HepG2 (cell line): ENCODE measurements at regions not wholly inside any gene's neighbourhood (a gene's known extent, or its start where the extent isn't known, plus 50 kb on each side); places are given as distances from the start of the nearest gene placed in this dataset.

ENCODE experiments used
- ATAC-seq: fragments of 200-7000 bp; cut with Tn5 transposase; 3 replicates; pipeline ENCODE4 v1.9.1; 2020; ENCODE audit warnings: mild to moderate bottlenecking, moderate library complexity
- BruUV-seq: library from RNA; stranded (reverse); fragments of 400-500 nt; replicated peaks from 2 replicates; lab custom pipeline; 2021; lab: Mats Ljungman, UMichigan
- CTCF ChIA-PET: fragments of 300-600 bp; formaldehyde crosslinking; extraction: SDS; loops from one replicate; lab custom pipeline; 2021; ENCODE audit warnings: low total read pairs, inconsistent platforms, low intra/inter-chr PET ratio; lab: Yijun Ruan, JAX
- POLR2A ChIA-PET: fragments of 350-600 bp; sonication (Branson Sonifier 250); formaldehyde crosslinking; loops from one replicate; lab custom pipeline; 2020; ENCODE audit warnings: antibody characterized with exemption, inconsistent platforms; lab: Yijun Ruan, JAX
- DNase-seq: peaks from one replicate; pipeline ENCODE4 v3.0.0-alpha.2; 2015; ENCODE audit warnings: low spot score
- FAIRE-seq: peaks from 3 replicates; lab custom pipeline; 2011; peaks lifted over from hg19 to GRCh38; lab: Jason Lieb, UNC
- H2AFZ ChIP-seq: one replicate; pipeline ENCODE4 v1.6.1; 2011; ENCODE audit warnings: low read length, inconsistent platforms
- H3K27ac ChIP-seq: fragments of 300-600 bp; 3 replicates; pipeline ENCODE4 v1.8.0; 2011; ENCODE audit warnings: mixed run types, mild to moderate bottlenecking, mixed read lengths, low read length, inconsistent platforms; ENCODE audit not compliant: insufficient read depth; ENCODE audit errors: extremely low read length
- H3K27me3 ChIP-seq, 2 experiments: fragments of 200-600 bp in 1 of 2; 2 replicates in 1 of 2; 3 replicates in 1 of 2; pipeline versions ENCODE4 v1.6.0 to v1.8.0; 2011; ENCODE audit warnings: low read length in 2 of 2, mild to moderate bottlenecking in 2 of 2, moderate library complexity in 2 of 2, inconsistent platforms in 1 of 2; ENCODE audit not compliant: insufficient read depth in 2 of 2, control insufficient read depth in 1 of 2
- H3K36me3 ChIP-seq, 2 experiments: fragments of 200-600 bp in 1 of 2; replicated peaks in 1 of 2; 2 replicates in 1 of 2; 3 replicates in 1 of 2; pipeline versions ENCODE4 v1.5.1 to v1.8.0; 2011; ENCODE audit warnings: low read length in 2 of 2, inconsistent platforms in 1 of 2; ENCODE audit not compliant: insufficient read depth in 2 of 2, control insufficient read depth in 1 of 2
- H3K4me1 ChIP-seq: 2 replicates; pipeline ENCODE4 v1.5.1; 2012; ENCODE audit warnings: low read length, inconsistent platforms; ENCODE audit not compliant: insufficient read depth
- H3K4me2 ChIP-seq: 2 replicates; pipeline ENCODE4 v1.6.0; 2011; ENCODE audit warnings: low read depth, low read length, inconsistent platforms
- H3K4me3 ChIP-seq, 3 experiments: fragments of 200-600 bp in 1 of 3; sonication (generic), shearing (Covaris generic) in 1 of 3; replicated peaks in 1 of 3; 2 replicates each; pipeline ENCODE4 v1.5.1; 2011 to 2016; ENCODE audit warnings: low read length in 3 of 3, inconsistent platforms in 2 of 3, low read depth in 2 of 3, mild to moderate bottlenecking in 2 of 3, control low read depth in 1 of 3, mixed read lengths in 1 of 3; ENCODE audit not compliant: insufficient read depth in 1 of 3
- H3K79me2 ChIP-seq: one replicate; pipeline ENCODE4 v1.6.1; 2011; ENCODE audit warnings: low read length, inconsistent platforms; ENCODE audit not compliant: insufficient read depth
- H3K9ac ChIP-seq: 2 replicates; pipeline ENCODE4 v1.6.0; 2011; ENCODE audit warnings: mild to moderate bottlenecking, low read depth, low read length, inconsistent platforms; ENCODE audit not compliant: insufficient read depth
- H3K9me3 ChIP-seq: 2 replicates; pipeline ENCODE4 v1.5.1; 2012; ENCODE audit warnings: mild to moderate bottlenecking, low read length
- H4K20me1 ChIP-seq: 2 replicates; pipeline ENCODE4 v1.6.0; 2011; ENCODE audit warnings: inconsistent platforms, mild to moderate bottlenecking, low read length, moderate library complexity; ENCODE audit not compliant: insufficient read depth
- ARNT2 ChIP-seq: sonication (generic); formaldehyde crosslinking; IDR thresholded peaks from 2 replicates; pipeline ENCODE4 v1.8.0; 2022; ENCODE audit warnings: mild to moderate bottlenecking, low read depth, missing genetic modification reagents, moderate library complexity
- KLF16 ChIP-seq, 2 experiments: sonication (generic) in 1 of 2; formaldehyde crosslinking in 1 of 2; IDR thresholded peaks; 2 replicates each; pipeline versions ENCODE4 v1.6.1 to v1.8.0; 2016 to 2023; ENCODE audit warnings: missing genetic modification reagents in 2 of 2, missing compliant biosample characterization in 1 of 2
- MEIS1 ChIP-seq: sonication (generic); formaldehyde crosslinking; IDR thresholded peaks from 2 replicates; pipeline ENCODE4 v1.9.0; 2021; ENCODE audit warnings: mild to moderate bottlenecking, missing genetic modification reagents, moderate library complexity, borderline replicate concordance
- MTA1 ChIP-seq: sonication (generic); formaldehyde crosslinking; IDR thresholded peaks from 2 replicates; pipeline ENCODE4 v1.4.0; 2020; ENCODE audit warnings: missing genetic modification reagents, mild to moderate bottlenecking, borderline replicate concordance
- SAP130 ChIP-seq: IDR thresholded peaks from 2 replicates; pipeline ENCODE4 v1.6.1; 2016; ENCODE audit warnings: low read depth
- SMAD3 ChIP-seq: sonication (generic); formaldehyde crosslinking; IDR thresholded peaks from 2 replicates; pipeline ENCODE4 v1.4.0; 2020; ENCODE audit warnings: missing genetic modification reagents
- ZNF790 ChIP-seq: sonication (generic); formaldehyde crosslinking; IDR thresholded peaks from 2 replicates; pipeline ENCODE4 v1.8.0; 2022; ENCODE audit warnings: missing genetic modification reagents, mild to moderate bottlenecking, borderline replicate concordance
- ZSCAN30 ChIP-seq: sonication (generic); formaldehyde crosslinking; IDR thresholded peaks from 2 replicates; pipeline ENCODE4 v1.5.0; 2020; ENCODE audit warnings: mild to moderate bottlenecking, missing genetic modification reagents
- in situ Hi-C: cut with HindIII; loops from 2 replicates; pipeline ENCODE4 v1.10.0; 2017; ENCODE audit warnings: low pct_unique_long_range_greater_than_20kb; ENCODE audit not compliant: extremely low pct_ligation_motif_present
- intact Hi-C: fragments of 100-400 bp; cut with micrococcal nuclease; formaldehyde crosslinking; loops from one replicate; pipeline ENCODE4 v1.10.0; 2022; ENCODE audit not compliant: unreplicated experiment
- TF ChIP-seq, protein P1 (sequence below): sonication (generic); formaldehyde crosslinking; IDR thresholded peaks from 2 replicates; pipeline ENCODE4 v1.4.0; 2020; ENCODE audit warnings: missing genetic modification reagents
- TF ChIP-seq, protein P2 (sequence below): sonication (generic); formaldehyde crosslinking; IDR thresholded peaks from 2 replicates; pipeline ENCODE4 v1.5.0; 2020; ENCODE audit warnings: mild to moderate bottlenecking, missing genetic modification reagents, borderline replicate concordance
- TF ChIP-seq, protein P3 (sequence below): sonication (generic); formaldehyde crosslinking; IDR thresholded peaks from 2 replicates; pipeline ENCODE4 v1.4.0; 2020; ENCODE audit warnings: missing genetic modification reagents, mild to moderate bottlenecking, borderline replicate concordance
- TF ChIP-seq, protein P4 (sequence below): sonication (generic); formaldehyde crosslinking; IDR thresholded peaks from 2 replicates; pipeline ENCODE4 v1.5.1; 2020; ENCODE audit warnings: mild to moderate bottlenecking, moderate library complexity, missing genetic modification reagents

DNA sequence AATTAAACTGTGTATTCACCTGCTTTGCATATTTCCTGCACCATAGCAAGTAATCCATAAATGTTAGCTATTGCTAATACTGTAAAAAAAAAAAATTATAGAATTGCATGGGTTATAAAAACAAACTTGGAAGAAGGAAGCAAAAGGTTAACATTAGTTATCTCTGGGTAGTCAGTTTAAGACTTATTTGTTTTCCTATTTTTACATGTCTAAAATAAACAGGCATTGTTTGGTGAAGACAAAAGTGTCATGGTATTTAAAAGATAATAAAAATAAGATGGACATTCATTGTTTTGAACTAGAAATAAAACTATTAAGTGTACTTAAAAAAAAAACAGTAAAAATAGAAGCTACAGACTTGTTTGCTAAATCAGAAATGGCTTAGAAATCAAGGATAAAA lies 313.8 kb downstream of the SOX9 start:
- FAIRE-seq (no peak), ATAC-seq (no peak), DNase-seq (no peak)
- peaks cover 96% of the 10 kb centered on the region for H3K4me1 ChIP-seq
- no TSS peak for BruUV-seq
- H3K9me3 ChIP-seq: no peaks in the 10 kb centered on the region
- no peak overlapping the region for H3K27ac ChIP-seq
- H3K9ac ChIP-seq: no peak overlapping the region
- in situ Hi-C loops (no loop called here), intact Hi-C loops (no loop called here)
- ChIA-PET CTCF (no interaction called here), POLR2A (interaction anchor here (0.6 to 2.9 kb wide), 10 partner anchors 10 to 314 kb away, joined by 3 to 9 read pairs (median 4); partner anchors contain the start of gene SOX9)
- no peaks in the 10 kb centered on the region for H3K27me3 ChIP-seq
- H3K36me3 ChIP-seq: no peaks in the 10 kb centered on the region
- H3K4me2 ChIP-seq: no peak overlapping the region
- H2AFZ ChIP-seq: no peak overlapping the region
- H3K4me3 ChIP-seq: no peak overlapping the region
- H3K79me2 ChIP-seq: peaks cover 94% of the 10 kb centered on the region
- H4K20me1 ChIP-seq: no peaks in the 10 kb centered on the region
- TF ChIP-seq, protein P1, sequence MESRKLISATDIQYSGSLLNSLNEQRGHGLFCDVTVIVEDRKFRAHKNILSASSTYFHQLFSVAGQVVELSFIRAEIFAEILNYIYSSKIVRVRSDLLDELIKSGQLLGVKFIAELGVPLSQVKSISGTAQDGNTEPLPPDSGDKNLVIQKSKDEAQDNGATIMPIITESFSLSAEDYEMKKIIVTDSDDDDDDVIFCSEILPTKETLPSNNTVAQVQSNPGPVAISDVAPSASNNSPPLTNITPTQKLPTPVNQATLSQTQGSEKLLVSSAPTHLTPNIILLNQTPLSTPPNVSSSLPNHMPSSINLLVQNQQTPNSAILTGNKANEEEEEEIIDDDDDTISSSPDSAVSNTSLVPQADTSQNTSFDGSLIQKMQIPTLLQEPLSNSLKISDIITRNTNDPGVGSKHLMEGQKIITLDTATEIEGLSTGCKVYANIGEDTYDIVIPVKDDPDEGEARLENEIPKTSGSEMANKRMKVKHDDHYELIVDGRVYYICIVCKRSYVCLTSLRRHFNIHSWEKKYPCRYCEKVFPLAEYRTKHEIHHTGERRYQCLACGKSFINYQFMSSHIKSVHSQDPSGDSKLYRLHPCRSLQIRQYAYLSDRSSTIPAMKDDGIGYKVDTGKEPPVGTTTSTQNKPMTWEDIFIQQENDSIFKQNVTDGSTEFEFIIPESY (CRISPR knock-in tag): no peak
- TF ChIP-seq, protein P2, sequence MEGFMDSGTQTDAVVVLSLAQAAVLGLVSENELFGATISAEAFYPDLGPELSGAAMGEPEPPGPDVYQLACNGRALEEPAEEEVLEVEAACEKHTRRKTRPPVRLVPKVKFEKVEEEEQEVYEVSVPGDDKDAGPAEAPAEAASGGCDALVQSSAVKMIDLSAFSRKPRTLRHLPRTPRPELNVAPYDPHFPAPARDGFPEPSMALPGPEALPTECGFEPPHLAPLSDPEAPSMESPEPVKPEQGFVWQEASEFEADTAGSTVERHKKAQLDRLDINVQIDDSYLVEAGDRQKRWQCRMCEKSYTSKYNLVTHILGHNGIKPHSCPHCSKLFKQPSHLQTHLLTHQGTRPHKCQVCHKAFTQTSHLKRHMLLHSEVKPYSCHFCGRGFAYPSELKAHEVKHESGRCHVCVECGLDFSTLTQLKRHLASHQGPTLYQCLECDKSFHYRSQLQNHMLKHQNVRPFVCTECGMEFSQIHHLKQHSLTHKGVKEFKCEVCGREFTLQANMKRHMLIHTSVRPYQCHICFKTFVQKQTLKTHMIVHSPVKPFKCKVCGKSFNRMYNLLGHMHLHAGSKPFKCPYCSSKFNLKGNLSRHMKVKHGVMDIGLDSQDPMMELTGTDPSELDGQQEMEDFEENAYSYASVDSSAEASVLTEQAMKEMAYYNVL (CRISPR knock-in tag): no peak
- TF ChIP-seq MEIS1 (no peak), ZNF790 (no peak), KLF16 (CRISPR knock-in tag; IDR thresholded peaks at IDR 0.05) (no peak), ZSCAN30 (no peak), ARNT2 (CRISPR knock-in tag) (no peak), MTA1 (CRISPR knock-in tag) (no peak), SAP130 (no peak), SMAD3 (CRISPR knock-in tag) (no peak)
- TF ChIP-seq, protein P3, sequence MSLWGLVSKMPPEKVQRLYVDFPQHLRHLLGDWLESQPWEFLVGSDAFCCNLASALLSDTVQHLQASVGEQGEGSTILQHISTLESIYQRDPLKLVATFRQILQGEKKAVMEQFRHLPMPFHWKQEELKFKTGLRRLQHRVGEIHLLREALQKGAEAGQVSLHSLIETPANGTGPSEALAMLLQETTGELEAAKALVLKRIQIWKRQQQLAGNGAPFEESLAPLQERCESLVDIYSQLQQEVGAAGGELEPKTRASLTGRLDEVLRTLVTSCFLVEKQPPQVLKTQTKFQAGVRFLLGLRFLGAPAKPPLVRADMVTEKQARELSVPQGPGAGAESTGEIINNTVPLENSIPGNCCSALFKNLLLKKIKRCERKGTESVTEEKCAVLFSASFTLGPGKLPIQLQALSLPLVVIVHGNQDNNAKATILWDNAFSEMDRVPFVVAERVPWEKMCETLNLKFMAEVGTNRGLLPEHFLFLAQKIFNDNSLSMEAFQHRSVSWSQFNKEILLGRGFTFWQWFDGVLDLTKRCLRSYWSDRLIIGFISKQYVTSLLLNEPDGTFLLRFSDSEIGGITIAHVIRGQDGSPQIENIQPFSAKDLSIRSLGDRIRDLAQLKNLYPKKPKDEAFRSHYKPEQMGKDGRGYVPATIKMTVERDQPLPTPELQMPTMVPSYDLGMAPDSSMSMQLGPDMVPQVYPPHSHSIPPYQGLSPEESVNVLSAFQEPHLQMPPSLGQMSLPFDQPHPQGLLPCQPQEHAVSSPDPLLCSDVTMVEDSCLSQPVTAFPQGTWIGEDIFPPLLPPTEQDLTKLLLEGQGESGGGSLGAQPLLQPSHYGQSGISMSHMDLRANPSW (CRISPR knock-in tag): no peak
- TF ChIP-seq, protein P4, sequence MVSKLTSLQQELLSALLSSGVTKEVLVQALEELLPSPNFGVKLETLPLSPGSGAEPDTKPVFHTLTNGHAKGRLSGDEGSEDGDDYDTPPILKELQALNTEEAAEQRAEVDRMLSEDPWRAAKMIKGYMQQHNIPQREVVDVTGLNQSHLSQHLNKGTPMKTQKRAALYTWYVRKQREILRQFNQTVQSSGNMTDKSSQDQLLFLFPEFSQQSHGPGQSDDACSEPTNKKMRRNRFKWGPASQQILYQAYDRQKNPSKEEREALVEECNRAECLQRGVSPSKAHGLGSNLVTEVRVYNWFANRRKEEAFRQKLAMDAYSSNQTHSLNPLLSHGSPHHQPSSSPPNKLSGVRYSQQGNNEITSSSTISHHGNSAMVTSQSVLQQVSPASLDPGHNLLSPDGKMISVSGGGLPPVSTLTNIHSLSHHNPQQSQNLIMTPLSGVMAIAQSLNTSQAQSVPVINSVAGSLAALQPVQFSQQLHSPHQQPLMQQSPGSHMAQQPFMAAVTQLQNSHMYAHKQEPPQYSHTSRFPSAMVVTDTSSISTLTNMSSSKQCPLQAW (CRISPR knock-in tag): no peak
